ENCODE measurements at regions not wholly inside any gene's neighbourhood (a gene's known extent, or its start where the extent isn't known, plus 50 kb on each side); places are given as distances from the start of the nearest gene placed in this dataset.

GRCh38 chr20:50417484-50418235 is 92.5 kb upstream of the PTPN1 start:
- H3K4me2 ChIP-seq (ENCODE audit: insufficient read depth, low read length), result no peak overlapping the region
- no peaks in the 10 kb centered on the region for H3K9me1 ChIP-seq (replicated peaks; ENCODE audit: control insufficient read depth, extremely low read depth, insufficient read depth, low read length)
- no peaks in the 10 kb centered on the region for H4K20me1 ChIP-seq (replicated peaks; ENCODE audit: control insufficient read depth, extremely low read depth, insufficient read depth, low read length)
- intact Hi-C loops (cut with micrococcal nuclease), result no loop called here
- H3K27me3 ChIP-seq (ENCODE audit: control insufficient read depth in 2 of 2, insufficient read depth in 2 of 2, low read length in 2 of 2), result peaks cover 0 to 6% of the 10 kb centered on the region in 2 experiments
- CTCF ChIA-PET, result interaction anchor here (0.6 kb wide), 1 partner anchor 234 kb away, joined by 3 read pairs; no protein-coding TSS in a partner anchor
- TF ChIP-seq MAX (IDR thresholded peaks at IDR 0.05; ENCODE audit: insufficient read depth, insufficient read length) (no peak), FOS (IDR thresholded peaks at IDR 0.05; ENCODE audit: borderline replicate concordance, insufficient read depth, low read length) (no peak), GATA2 (IDR thresholded peaks at IDR 0.05; ENCODE audit: insufficient read depth, insufficient read length, low read depth, low read length) (no peak), MYC (IDR thresholded peaks at IDR 0.05; ENCODE audit: low read depth, low read length) (no peak), POLR2AphosphoS5 (IDR thresholded peaks at IDR 0.05; ENCODE audit: insufficient read depth, low read depth, low read length) (no peak), CTCF (IDR thresholded peaks at IDR 0.05; ENCODE audit: extremely low read depth in 1 of 2, insufficient read depth in 1 of 2, low read depth in 1 of 2, low read length in 2 of 2) (no peak), JUN (IDR thresholded peaks at IDR 0.05; ENCODE audit: borderline replicate concordance, insufficient read depth, insufficient read length, low read depth) (no peak)
- peaks cover 6% of the 10 kb centered on the region for H3K4me1 ChIP-seq (ENCODE audit: control insufficient read depth, extremely low read depth, insufficient read depth, low read length)
- H3K36me3 ChIP-seq (ENCODE audit: control insufficient read depth in 2 of 2, extremely low read depth in 1 of 2, insufficient read depth in 2 of 2, low read length in 2 of 2), result no peaks in the 10 kb centered on the region
- FAIRE-seq (no peak), DNase-seq (ENCODE audit: low read depth, low spot score) (no peak)
- H3K4me3 ChIP-seq (replicated peaks in 1 of 3; ENCODE audit: insufficient read depth in 1 of 3, low read depth in 1 of 3, low read length in 3 of 3), result no peak overlapping the region
- H3K79me2 ChIP-seq (ENCODE audit: control insufficient read depth, insufficient read depth, low read length), result no peaks in the 10 kb centered on the region
- POLR2A ChIA-PET, result no interaction called here
- no peak overlapping the region for H3K27ac ChIP-seq (ENCODE audit: insufficient read depth, low read depth, low read length)
- no TSS peak for BruUV-seq (replicated peaks)
- dilution Hi-C loops (cut with MboI; ENCODE audit: extremely low pct_ligation_motif_present, low sequenced_read_pairs), result no loop called here
- no peak overlapping the region for H3K9ac ChIP-seq (replicated peaks; ENCODE audit: extremely low read depth, insufficient read depth, low read length)
- no peaks in the 10 kb centered on the region for H3K9me3 ChIP-seq (replicated peaks; ENCODE audit: control insufficient read depth, insufficient read depth, low read length)
- H2AFZ ChIP-seq (ENCODE audit: low read depth, low read length), result no peak overlapping the region

Data from endothelial cell of umbilical vein (primary cell).